ENCODE measurements at regions not wholly inside any gene's neighbourhood (a gene's known extent, or its start where the extent isn't known, plus 50 kb on each side); places are given as distances from the start of the nearest gene placed in this dataset.

GRCh38 chr9:118532592-118532991 is 828.4 kb downstream of the TLR4 start:
- Mint-ChIP-seq H3K9me3 (peaks cover 2% of the 10 kb centered on the region), H3K27ac (no peak overlapping the region), H3K27me3 (no peaks in the 10 kb centered on the region), H3K4me3 (no peak overlapping the region), H3K4me1 (no peaks in the 10 kb centered on the region), H3K36me3 (no peaks in the 10 kb centered on the region)
- DNase-seq, result no peak
- CTCF ChIA-PET, result no interaction called here

DNA sequence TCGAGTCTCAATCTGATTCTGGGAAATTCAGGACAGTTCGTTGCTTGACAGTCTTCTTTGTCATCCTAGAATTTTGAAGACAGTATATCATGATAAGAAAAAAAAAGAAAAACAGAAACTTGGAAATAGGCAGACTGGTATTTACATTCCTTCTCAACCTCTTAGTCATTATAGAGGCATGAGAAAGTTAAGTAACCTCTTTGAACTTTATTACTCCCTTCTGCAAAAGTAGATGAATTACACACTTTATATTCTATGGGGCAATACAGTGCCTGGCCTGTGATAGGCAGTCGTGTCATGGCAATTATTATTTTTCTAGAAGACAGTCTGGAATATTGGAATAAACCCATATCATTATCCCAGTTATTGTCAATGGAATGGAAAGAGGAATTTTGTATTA is 828.9 kb downstream of the TLR4 start:
- Mint-ChIP-seq H3K36me3 (no peaks in the 10 kb centered on the region), H3K4me3 (no peak overlapping the region), H3K9me3 (peaks cover 2% of the 10 kb centered on the region), H3K27ac (no peak overlapping the region), H3K4me1 (no peaks in the 10 kb centered on the region), H3K27me3 (no peaks in the 10 kb centered on the region)
- CTCF ChIA-PET, result no interaction called here
- no peak for DNase-seq

- no peaks in the 10 kb centered on the region for H3K36me3 Mint-ChIP-seq
- no peaks in the 10 kb centered on the region for H3K27me3 Mint-ChIP-seq
Measured at GRCh38 chr9:118533850-118534249, 829.6 kb downstream of the TLR4 start.

DNA sequence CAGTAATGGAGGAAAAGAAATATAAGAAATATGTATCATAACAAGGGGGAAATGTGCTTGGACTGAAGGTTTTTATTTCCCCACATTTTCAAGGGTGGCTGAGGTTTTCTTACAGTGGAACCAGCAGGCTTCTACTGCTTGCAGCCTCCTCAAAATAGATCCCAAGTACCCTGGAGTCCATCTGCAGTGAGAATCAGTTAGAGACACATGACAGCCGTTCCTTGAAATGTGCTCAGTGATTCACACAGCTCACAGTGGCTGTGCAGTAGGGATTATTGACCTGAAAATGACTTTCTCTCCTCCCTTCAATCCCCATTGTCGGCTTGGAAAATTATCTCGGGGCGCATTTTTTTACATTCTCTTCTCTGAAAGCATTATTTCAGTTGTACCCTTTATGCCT is 832.0 kb downstream of the TLR4 start:
- Mint-ChIP-seq H3K27ac (no peak overlapping the region), H3K9me3 (peaks cover 2% of the 10 kb centered on the region), H3K36me3 (no peaks in the 10 kb centered on the region), H3K27me3 (no peaks in the 10 kb centered on the region), H3K4me3 (no peak overlapping the region), H3K4me1 (no peaks in the 10 kb centered on the region)
- no peak for DNase-seq
- CTCF ChIA-PET, result no interaction called here

More at GRCh38 chr9:118533850-118534249, 829.6 kb downstream of the TLR4 start:
- DNase-seq, result no peak
- Mint-ChIP-seq H3K27ac (no peak overlapping the region), H3K9me3 (peaks cover 2% of the 10 kb centered on the region), H3K4me1 (no peaks in the 10 kb centered on the region), H3K4me3 (no peak overlapping the region)
- CTCF ChIA-PET, result no interaction called here

DNA sequence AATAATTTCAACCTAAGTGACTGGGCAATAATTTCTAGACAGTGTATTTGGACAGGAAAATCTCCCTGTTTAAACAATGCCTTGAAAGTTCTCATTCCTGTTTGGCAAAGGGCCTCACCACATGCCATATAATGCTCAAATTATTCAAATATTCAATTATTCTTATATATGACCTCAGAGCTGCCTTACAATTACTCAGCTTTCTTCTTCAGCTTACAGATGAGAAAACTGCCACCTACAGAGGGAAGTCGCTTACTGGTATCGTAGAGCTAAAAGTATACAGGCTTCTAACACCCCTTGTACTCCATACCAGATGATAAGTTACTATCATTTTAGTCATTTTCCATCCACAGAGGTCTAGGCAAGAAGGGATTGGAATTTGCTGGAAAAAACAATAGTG is 830.3 kb downstream of the BRINP1 start:
- no peak for DNase-seq
- Mint-ChIP-seq H3K27me3 (no peaks in the 10 kb centered on the region), H3K36me3 (no peaks in the 10 kb centered on the region), H3K9me3 (peaks cover 2% of the 10 kb centered on the region), H3K27ac (no peak overlapping the region), H3K4me1 (no peaks in the 10 kb centered on the region), H3K4me3 (no peak overlapping the region)
- CTCF ChIA-PET, result no interaction called here

DNA sequence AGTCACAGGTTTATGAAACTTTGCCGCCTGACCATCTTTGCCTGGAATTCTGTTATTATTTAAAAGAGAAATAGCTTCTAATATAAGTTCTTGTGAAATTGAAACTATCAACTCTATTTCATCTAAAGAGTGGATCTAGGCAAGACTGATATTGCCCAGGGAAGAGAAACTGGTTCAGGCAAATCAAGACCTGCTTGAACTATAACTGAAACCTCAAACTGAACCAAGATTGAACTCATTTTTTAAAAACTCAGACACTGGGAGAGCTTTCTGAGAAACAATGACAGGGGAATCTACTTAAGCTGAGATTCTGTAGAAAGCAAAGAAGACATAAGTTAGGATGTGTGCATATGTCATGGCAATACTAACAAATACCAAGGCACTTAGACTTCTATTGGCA is 815.8 kb downstream of the BRINP1 start:
- Mint-ChIP-seq H3K27ac (no peak overlapping the region), H3K4me1 (no peaks in the 10 kb centered on the region), H3K27me3 (no peaks in the 10 kb centered on the region), H3K36me3 (no peaks in the 10 kb centered on the region), H3K9me3 (no peaks in the 10 kb centered on the region), H3K4me3 (no peak overlapping the region)
- CTCF ChIA-PET, result no interaction called here
- DNase-seq, result no peak

DNA sequence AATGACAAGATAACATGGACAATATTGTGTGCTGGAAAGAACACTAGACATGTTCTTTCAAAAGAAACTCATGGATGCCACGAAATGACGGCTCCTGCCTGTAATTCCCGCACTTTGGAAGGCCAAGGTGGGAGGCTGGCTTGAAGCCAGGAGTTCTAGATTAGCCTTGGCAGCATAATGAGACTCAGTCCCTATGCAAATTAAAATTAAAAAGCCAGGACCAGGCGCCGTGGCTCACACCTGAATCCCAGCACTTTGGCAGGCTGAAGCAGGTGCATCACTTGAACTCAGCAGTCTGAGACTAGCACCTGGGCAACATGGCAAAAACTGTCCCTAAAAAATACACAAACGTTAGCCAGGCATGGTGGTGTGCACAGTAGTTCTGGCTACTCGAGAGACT is 814.2 kb downstream of the BRINP1 start:
- no peak overlapping the region for H3K27ac Mint-ChIP-seq
- no peak for DNase-seq
- H3K36me3 Mint-ChIP-seq, result no peaks in the 10 kb centered on the region
- H3K4me3 Mint-ChIP-seq, result no peak overlapping the region
- H3K27me3 Mint-ChIP-seq, result no peaks in the 10 kb centered on the region
- peaks cover 4% of the 10 kb centered on the region for H3K9me3 Mint-ChIP-seq
- H3K4me1 Mint-ChIP-seq, result no peaks in the 10 kb centered on the region
- CTCF ChIA-PET, result no interaction called here

DNA sequence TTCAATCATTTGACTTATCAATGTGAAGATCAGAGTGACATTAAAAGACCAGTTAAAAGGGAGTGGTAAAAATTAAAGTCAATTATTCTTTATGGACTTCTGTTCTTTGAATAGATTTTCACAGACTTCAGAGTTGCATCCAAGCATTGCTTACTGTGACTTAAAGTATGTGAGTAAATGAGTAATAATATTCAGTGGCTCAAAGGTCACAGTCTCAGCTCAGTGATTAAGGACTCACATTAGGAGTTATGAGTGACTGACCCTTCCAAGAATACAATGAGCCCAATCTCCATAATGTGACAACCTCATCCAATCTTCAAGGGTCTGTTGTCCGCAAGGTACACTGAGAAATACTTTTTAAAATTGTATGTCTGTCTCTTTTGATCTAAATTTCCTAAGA is 811.2 kb downstream of the BRINP1 start:
- H3K36me3 Mint-ChIP-seq, result no peaks in the 10 kb centered on the region
- CTCF ChIA-PET, result no interaction called here
- H3K27ac Mint-ChIP-seq, result no peak overlapping the region

GRCh38 chr9:118558891-118559290 is 810.3 kb downstream of the BRINP1 start:
- no peaks in the 10 kb centered on the region for H3K36me3 Mint-ChIP-seq
- H3K27me3 Mint-ChIP-seq, result no peaks in the 10 kb centered on the region
- no peak for DNase-seq
- no peak overlapping the region for H3K27ac Mint-ChIP-seq
- H3K4me1 Mint-ChIP-seq, result no peaks in the 10 kb centered on the region
- no peak overlapping the region for H3K4me3 Mint-ChIP-seq
- peaks cover 6% of the 10 kb centered on the region for H3K9me3 Mint-ChIP-seq
- CTCF ChIA-PET, result no interaction called here

More for the DNA sequence above, 811.2 kb downstream of the BRINP1 start:
- Mint-ChIP-seq H3K9me3 (peaks cover 6% of the 10 kb centered on the region), H3K4me1 (no peaks in the 10 kb centered on the region), H3K4me3 (no peak overlapping the region), H3K27me3 (no peaks in the 10 kb centered on the region)
- DNase-seq, result no peak

DNA sequence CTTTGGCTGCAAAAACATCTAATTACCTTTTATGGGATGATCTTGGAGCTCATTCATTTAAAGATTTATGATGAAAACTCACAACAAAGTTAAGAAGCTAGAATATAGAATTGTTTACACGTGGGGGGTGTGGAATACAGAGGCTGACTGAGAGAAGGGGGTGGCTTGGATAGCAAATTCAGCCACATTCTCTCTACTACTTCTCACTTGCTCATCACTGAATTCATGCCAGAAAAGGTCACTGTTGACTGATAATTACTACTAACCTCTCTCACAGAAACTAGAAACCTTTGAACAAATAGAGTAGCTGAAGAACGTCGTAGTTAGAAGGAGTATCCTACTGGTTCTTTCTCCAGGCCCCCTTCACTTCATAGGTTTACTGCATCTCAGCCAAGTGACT is 808.2 kb downstream of the BRINP1 start:
- no peak overlapping the region for H3K4me3 Mint-ChIP-seq
- H3K4me1 Mint-ChIP-seq, result no peaks in the 10 kb centered on the region
- no peaks in the 10 kb centered on the region for H3K27me3 Mint-ChIP-seq
- H3K9me3 Mint-ChIP-seq, result peaks cover 6% of the 10 kb centered on the region
- no peaks in the 10 kb centered on the region for H3K36me3 Mint-ChIP-seq
- no peak overlapping the region for H3K27ac Mint-ChIP-seq
- DNase-seq, result no peak
- CTCF ChIA-PET, result interaction anchor here (1.0 kb wide), 1 partner anchor 8 kb away, joined by 3 read pairs; no protein-coding TSS in a partner anchor

GRCh38 chr9:118563677-118564076 is 805.6 kb downstream of the BRINP1 start:
- Mint-ChIP-seq H3K36me3 (no peaks in the 10 kb centered on the region), H3K4me3 (no peak overlapping the region), H3K27ac (no peak overlapping the region), H3K9me3 (peaks cover 4% of the 10 kb centered on the region), H3K27me3 (no peaks in the 10 kb centered on the region), H3K4me1 (no peaks in the 10 kb centered on the region)
- no peak for DNase-seq
- CTCF ChIA-PET, result no interaction called here

DNA sequence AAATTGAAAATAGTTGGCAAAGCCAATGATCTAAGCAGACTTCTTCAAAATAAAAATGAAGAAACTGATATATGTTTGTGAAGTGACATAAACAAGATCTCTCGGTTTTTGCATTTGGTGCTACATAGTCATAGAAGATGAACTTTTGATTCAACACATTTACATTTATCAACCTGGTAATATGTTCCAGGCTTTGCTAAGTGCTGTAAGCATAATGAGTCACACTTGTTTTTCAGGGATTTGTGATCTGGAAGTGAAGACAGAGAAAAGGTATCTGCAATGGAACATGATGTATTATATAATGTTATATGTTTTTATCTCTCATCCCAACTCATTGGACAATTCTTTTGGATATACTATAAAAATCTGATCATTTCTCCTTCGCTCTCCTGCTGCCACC is 801.4 kb downstream of the BRINP1 start:
- H3K4me3 Mint-ChIP-seq, result no peak overlapping the region
- no peaks in the 10 kb centered on the region for H3K36me3 Mint-ChIP-seq
- CTCF ChIA-PET, result no interaction called here
- H3K9me3 Mint-ChIP-seq, result no peaks in the 10 kb centered on the region
- no peaks in the 10 kb centered on the region for H3K4me1 Mint-ChIP-seq
- no peaks in the 10 kb centered on the region for H3K27me3 Mint-ChIP-seq
- DNase-seq, result no peak
- H3K27ac Mint-ChIP-seq, result no peak overlapping the region

DNA sequence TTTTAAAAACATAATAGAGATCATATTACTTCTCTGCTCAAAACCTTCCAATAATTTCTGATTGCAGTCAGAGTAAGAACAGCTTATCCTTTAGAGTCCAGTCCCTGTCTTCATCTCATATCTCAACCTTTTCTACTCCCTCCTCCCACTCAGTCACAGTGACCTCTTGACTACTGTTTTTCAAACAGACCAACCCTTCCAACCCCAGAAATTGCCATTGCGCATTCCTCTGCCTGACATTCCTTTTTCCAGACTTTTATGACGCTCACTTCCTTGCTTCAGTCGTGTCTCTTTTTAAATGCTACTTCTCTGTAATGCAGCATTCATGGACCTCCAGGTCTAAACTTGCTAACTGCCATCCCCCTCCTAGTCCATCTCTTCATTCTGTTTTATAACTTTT is 800.5 kb downstream of the BRINP1 start:
- no peaks in the 10 kb centered on the region for H3K27me3 Mint-ChIP-seq
- no peaks in the 10 kb centered on the region for H3K36me3 Mint-ChIP-seq
- H3K9me3 Mint-ChIP-seq, result no peaks in the 10 kb centered on the region
- no peak overlapping the region for H3K4me3 Mint-ChIP-seq
- CTCF ChIA-PET, result interaction anchor here (0.8 kb wide), 1 partner anchor 8 kb away, joined by 3 read pairs; no protein-coding TSS in a partner anchor
- no peak overlapping the region for H3K27ac Mint-ChIP-seq
- no peaks in the 10 kb centered on the region for H3K4me1 Mint-ChIP-seq
- DNase-seq, result no peak

- no peaks in the 10 kb centered on the region for H3K9me3 Mint-ChIP-seq
- no peaks in the 10 kb centered on the region for H3K36me3 Mint-ChIP-seq
- H3K4me3 Mint-ChIP-seq, result no peak overlapping the region
- no peak for DNase-seq
- CTCF ChIA-PET, result interaction anchor here (0.8 kb wide), 1 partner anchor 8 kb away, joined by 3 read pairs; no protein-coding TSS in a partner anchor
- H3K27me3 Mint-ChIP-seq, result no peaks in the 10 kb centered on the region
- no peak overlapping the region for H3K27ac Mint-ChIP-seq
- H3K4me1 Mint-ChIP-seq, result no peaks in the 10 kb centered on the region
Measured at GRCh38 chr9:118569148-118569547, 800.1 kb downstream of the BRINP1 start.

DNA sequence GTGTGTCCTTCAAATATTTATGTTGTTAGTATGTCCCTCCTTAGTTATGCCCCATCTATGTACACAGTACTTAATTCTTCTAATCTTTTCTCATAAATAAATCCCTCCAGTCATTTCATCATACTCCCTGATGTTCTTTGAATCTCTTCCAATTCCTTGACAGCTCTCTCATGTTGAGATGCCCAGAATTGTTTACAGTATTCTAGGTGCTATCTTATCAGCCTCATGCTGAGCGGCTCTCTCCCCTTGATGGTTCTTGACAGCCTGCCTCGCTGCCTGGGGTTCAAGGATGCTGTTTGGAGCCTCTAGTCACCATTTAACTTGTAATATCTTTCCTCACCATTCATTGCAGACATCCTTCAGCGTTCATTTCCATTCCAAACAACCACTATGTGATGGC is 799.2 kb downstream of the BRINP1 start:
- no peak overlapping the region for H3K27ac Mint-ChIP-seq
- H3K27me3 Mint-ChIP-seq, result no peaks in the 10 kb centered on the region
- no peak for DNase-seq
- CTCF ChIA-PET, result no interaction called here
- no peak overlapping the region for H3K4me3 Mint-ChIP-seq
- no peaks in the 10 kb centered on the region for H3K9me3 Mint-ChIP-seq
- no peaks in the 10 kb centered on the region for H3K36me3 Mint-ChIP-seq
- H3K4me1 Mint-ChIP-seq, result no peaks in the 10 kb centered on the region
